ENCODE measurements at regions not wholly inside any gene's neighbourhood (a gene's known extent, or its start where the extent isn't known, plus 50 kb on each side); places are given as distances from the start of the nearest gene placed in this dataset.
"Not testable (repeated sequence)": the region's sequence is repeated elsewhere in the genome, so short reads cannot be mapped to it uniquely, and the experiment has no call there.

GRCh38 chr1:125119566-125120205 lies 3934.9 kb downstream of the SRGAP2C start:
- not testable (repeated sequence) for TF ChIP-seq POLR2A, EP300, POLR2AphosphoS5 (IDR thresholded peaks at IDR 0.05)
- TF ChIP-seq, protein P1, sequence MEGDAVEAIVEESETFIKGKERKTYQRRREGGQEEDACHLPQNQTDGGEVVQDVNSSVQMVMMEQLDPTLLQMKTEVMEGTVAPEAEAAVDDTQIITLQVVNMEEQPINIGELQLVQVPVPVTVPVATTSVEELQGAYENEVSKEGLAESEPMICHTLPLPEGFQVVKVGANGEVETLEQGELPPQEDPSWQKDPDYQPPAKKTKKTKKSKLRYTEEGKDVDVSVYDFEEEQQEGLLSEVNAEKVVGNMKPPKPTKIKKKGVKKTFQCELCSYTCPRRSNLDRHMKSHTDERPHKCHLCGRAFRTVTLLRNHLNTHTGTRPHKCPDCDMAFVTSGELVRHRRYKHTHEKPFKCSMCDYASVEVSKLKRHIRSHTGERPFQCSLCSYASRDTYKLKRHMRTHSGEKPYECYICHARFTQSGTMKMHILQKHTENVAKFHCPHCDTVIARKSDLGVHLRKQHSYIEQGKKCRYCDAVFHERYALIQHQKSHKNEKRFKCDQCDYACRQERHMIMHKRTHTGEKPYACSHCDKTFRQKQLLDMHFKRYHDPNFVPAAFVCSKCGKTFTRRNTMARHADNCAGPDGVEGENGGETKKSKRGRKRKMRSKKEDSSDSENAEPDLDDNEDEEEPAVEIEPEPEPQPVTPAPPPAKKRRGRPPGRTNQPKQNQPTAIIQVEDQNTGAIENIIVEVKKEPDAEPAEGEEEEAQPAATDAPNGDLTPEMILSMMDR (IDR thresholded peaks at IDR 0.05), result not testable (repeated sequence)

Measured in suprapubic skin (tissue), 4 donors.